Breast epithelium (tissue), 4 donors: ENCODE measurements at regions not wholly inside any gene's neighbourhood (a gene's known extent, or its start where the extent isn't known, plus 50 kb on each side); places are given as distances from the start of the nearest gene placed in this dataset.

ENCODE experiments used
- DNase-seq, 2 donors: peaks; one replicate each; pipeline ENCODE4 v3.0.0-alpha.2; 2019; ENCODE audit warnings: low spot score in 2 of 2
- H3K27ac ChIP-seq, 2 donors: fragments of 200-600 bp; sonication (generic) in 1 of 2; one replicate each; pipeline ENCODE4 v1.5.1; 2016 to 2019; ENCODE audit warnings: mild to moderate bottlenecking in 1 of 2
- H3K27me3 ChIP-seq, 2 donors: fragments of 200-600 bp; sonication (generic) in 1 of 2; one replicate each; pipeline versions ENCODE4 v1.5.1 to v1.6.0; 2017 to 2019; ENCODE audit warnings: control low read depth in 1 of 2, mild to moderate bottlenecking in 1 of 2
- H3K36me3 ChIP-seq: fragments of 200-600 bp; one replicate; pipeline ENCODE4 v1.5.1; 2019
- H3K4me1 ChIP-seq, 2 donors: fragments of 200-600 bp; sonication (generic); one replicate each; pipeline ENCODE4 v1.5.1; 2016 to 2019; ENCODE audit warnings: control low read depth in 1 of 2
- H3K4me3 ChIP-seq, 3 donors: fragments of 200-600 bp; sonication (generic); 1 replicate in 2 of 3; 2 replicates in 1 of 3; pipeline ENCODE4 v1.5.1; 2016 to 2019; ENCODE audit warnings: mild to moderate bottlenecking in 3 of 3, moderate library complexity in 2 of 3
- H3K9me3 ChIP-seq, 2 donors: fragments of 200-600 bp; sonication (generic) in 1 of 2; one replicate each; pipeline ENCODE4 v1.5.1; 2016 to 2019; ENCODE audit warnings: control low read depth in 1 of 2
- CTCF ChIP-seq, 3 donors: fragments of 450-650 bp; IDR thresholded peaks; one replicate each; pipeline ENCODE4 v1.5.1; 2016 to 2017; ENCODE audit warnings: antibody characterized with exemption in 3 of 3, mild to moderate bottlenecking in 3 of 3, moderate library complexity in 3 of 3
- POLR2A ChIP-seq: fragments of 450-650 bp; IDR thresholded peaks from one replicate; pipeline ENCODE4 v1.6.1; 2016; ENCODE audit warnings: antibody characterized with exemption, mild to moderate bottlenecking, moderate library complexity
- POLR2AphosphoS5 ChIP-seq, 3 donors: sonication (generic); formaldehyde crosslinking; IDR thresholded peaks; one replicate each; pipeline ENCODE4 v1.6.1; 2017; ENCODE audit warnings: antibody characterized with exemption in 3 of 3
- intact Hi-C: fragments of 100-400 bp; cut with DNase I; formaldehyde crosslinking; loops from one replicate; pipeline ENCODE4 v1.15.1; 2023; ENCODE audit warnings: low total_unique reads

- DNase-seq = no peak
- Histone ChIP-seq H3K27me3 (no peaks in the 10 kb centered on the region), H3K4me1 (no peaks in the 10 kb centered on the region), H3K9me3 (no peaks in the 10 kb centered on the region), H3K27ac (no peak overlapping the region), H3K4me3 (no peak overlapping the region), H3K36me3 (no peaks in the 10 kb centered on the region)
- intact Hi-C loops = no loop called here
- no peak for TF ChIP-seq CTCF (IDR thresholded peaks at IDR 0.05)
Measured at GRCh38 chr10:10520491-10521385, 496.9 kb upstream of the CELF2 start.

- Histone ChIP-seq H3K27ac (no peak overlapping the region), H3K9me3 (no peaks in the 10 kb centered on the region), H3K27me3 (no peaks in the 10 kb centered on the region), H3K4me3 (no peak overlapping the region), H3K36me3 (no peaks in the 10 kb centered on the region), H3K4me1 (no peaks in the 10 kb centered on the region)
- TF ChIP-seq CTCF (IDR thresholded peaks at IDR 0.05) (no peak), POLR2A (no peak), POLR2AphosphoS5 (IDR thresholded peaks at IDR 0.05) (no peak)
- DNase-seq = no peak
- intact Hi-C loops = no loop called here
Measured at GRCh38 chr10:10526846-10527245, 490.8 kb upstream of the CELF2 start.

GRCh38 chr10:10527861-10528562 lies 489.7 kb upstream of the CELF2 start:
- no peak overlapping the region for H3K4me3 ChIP-seq
- H3K27me3 ChIP-seq = no peaks in the 10 kb centered on the region
- no peak for DNase-seq
- no peaks in the 10 kb centered on the region for H3K9me3 ChIP-seq
- TF ChIP-seq POLR2A (no peak), POLR2AphosphoS5 (IDR thresholded peaks at IDR 0.05) (no peak), CTCF (IDR thresholded peaks at IDR 0.05) (no peak)
- no peak overlapping the region for H3K27ac ChIP-seq
- H3K4me1 ChIP-seq = no peaks in the 10 kb centered on the region
- no peaks in the 10 kb centered on the region for H3K36me3 ChIP-seq
- intact Hi-C loops = no loop called here

- Histone ChIP-seq H3K27me3 (no peaks in the 10 kb centered on the region), H3K27ac (no peak overlapping the region), H3K9me3 (no peaks in the 10 kb centered on the region), H3K4me3 (no peak overlapping the region), H3K4me1 (no peaks in the 10 kb centered on the region), H3K36me3 (no peaks in the 10 kb centered on the region)
- TF ChIP-seq POLR2AphosphoS5 (IDR thresholded peaks at IDR 0.05) = no peak
- TF ChIP-seq CTCF (IDR thresholded peaks at IDR 0.05) = no peak
- TF ChIP-seq POLR2A = no peak
- intact Hi-C loops = no loop called here
- DNase-seq = no peak
Measured at GRCh38 chr10:10528563-10528910, 489.1 kb upstream of the CELF2 start.

GRCh38 chr10:10530313-10530712 lies 487.4 kb upstream of the CELF2 start:
- H3K4me3 ChIP-seq = no peak overlapping the region
- DNase-seq = no peak
- TF ChIP-seq CTCF (IDR thresholded peaks at IDR 0.05) = no peak
- TF ChIP-seq POLR2AphosphoS5 (IDR thresholded peaks at IDR 0.05) = no peak
- no peak for TF ChIP-seq POLR2A
- H3K36me3 ChIP-seq = no peaks in the 10 kb centered on the region
- no peaks in the 10 kb centered on the region for H3K4me1 ChIP-seq
- intact Hi-C loops = no loop called here
- no peaks in the 10 kb centered on the region for H3K9me3 ChIP-seq
- no peak overlapping the region for H3K27ac ChIP-seq
- H3K27me3 ChIP-seq = no peaks in the 10 kb centered on the region
